ENCODE measurements at regions not wholly inside any gene's neighbourhood (a gene's known extent, or its start where the extent isn't known, plus 50 kb on each side); places are given as distances from the start of the nearest gene placed in this dataset.

GRCh38 chr3:148136816-148137215 is 560.9 kb upstream of the AGTR1 start:
- DNase-seq (ENCODE audit: low read depth in 4 of 4, low spot score in 1 of 4): no peak

GRCh38 chr3:148146241-148146640 is 551.5 kb upstream of the AGTR1 start:
- no peak for DNase-seq (ENCODE audit: low read depth in 4 of 4, low spot score in 1 of 4)

GRCh38 chr3:148146947-148147826 is 550.5 kb upstream of the AGTR1 start:
- DNase-seq (ENCODE audit: low read depth in 4 of 4, low spot score in 1 of 4): no peak

DNA sequence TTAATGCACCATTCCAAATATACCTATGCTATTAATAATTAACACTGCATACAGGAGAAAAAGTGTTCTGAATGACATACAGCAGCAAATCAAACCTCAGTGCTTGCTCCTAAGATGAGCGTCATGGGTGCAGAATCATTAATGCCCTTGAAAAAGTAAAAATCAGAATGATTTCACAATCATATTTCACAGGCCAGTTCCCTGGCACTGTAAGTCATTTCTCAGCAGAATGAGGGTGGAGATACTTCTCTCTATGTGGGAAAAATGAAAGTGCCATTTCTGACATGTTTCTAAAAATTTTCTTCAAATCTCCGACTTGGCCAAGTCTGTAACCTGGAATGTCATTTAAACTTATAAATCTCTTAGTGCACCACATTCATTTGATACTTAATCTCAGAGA is 549.8 kb upstream of the AGTR1 start:
- DNase-seq (ENCODE audit: low read depth in 4 of 4, low spot score in 1 of 4): no peak

DNA sequence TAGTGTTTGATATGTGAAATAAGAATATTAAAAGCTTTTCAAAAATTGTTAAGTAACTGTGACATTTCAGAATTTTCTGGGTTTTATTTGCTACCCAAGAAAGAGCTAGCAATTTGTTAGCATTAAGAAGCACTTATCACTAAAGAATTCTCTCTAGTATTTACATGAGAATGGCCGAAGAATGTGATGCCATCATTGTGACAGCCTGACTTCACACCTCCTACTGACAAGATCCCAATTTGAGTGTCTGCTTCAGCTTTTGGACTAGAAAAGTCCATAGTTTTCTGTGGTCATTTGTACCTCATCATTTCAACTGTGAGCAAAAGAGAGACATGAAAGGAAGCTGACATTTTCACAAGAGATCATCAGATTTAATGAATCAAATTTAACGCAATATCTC is 548.1 kb upstream of the AGTR1 start:
- no peak for DNase-seq (ENCODE audit: low read depth in 4 of 4, low spot score in 1 of 4)

DNA sequence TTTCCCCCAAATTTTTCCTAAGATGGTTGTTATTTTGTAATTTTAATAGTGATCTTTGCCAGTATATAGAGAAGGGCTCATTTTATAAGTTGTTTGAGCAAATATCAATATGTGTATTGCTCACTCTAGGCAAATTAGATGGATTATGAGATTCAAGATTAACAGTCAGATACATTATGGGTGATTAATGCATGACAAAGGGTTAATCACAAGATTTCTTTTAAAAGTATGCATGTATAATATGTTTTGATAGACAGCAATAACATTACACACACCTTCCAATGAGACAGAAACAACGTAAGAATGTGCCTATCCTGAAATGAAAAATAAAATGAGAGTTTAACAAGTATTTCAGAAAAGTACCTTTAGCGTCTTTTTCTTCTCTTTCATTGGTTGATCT is 547.6 kb upstream of the AGTR1 start:
- no peak for DNase-seq (ENCODE audit: low read depth in 4 of 4, low spot score in 1 of 4)

- DNase-seq (ENCODE audit: low read depth in 4 of 4, low spot score in 1 of 4): no peak
Measured at GRCh38 chr3:148158210-148158609, 539.5 kb upstream of the AGTR1 start.

DNA sequence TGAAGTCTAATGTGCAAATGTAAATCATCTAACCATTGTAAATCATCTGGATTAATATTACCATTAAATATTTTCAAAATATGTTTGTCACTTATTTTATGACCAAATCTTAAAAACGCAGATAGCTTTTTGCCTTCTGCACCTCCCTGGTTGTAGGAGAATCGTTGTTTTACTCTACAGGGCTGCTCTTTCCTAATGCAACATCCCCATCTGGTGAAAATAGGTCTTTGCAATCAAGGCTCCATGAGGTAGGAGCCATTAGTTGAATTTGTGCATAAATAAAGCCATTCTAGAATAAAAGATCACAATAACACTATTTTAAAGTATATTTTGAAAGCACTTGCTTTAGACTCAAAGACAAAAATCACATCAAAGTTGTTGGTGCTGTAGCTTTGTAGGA is 535.6 kb upstream of the AGTR1 start:
- no peak for DNase-seq (ENCODE audit: low read depth in 4 of 4, low spot score in 1 of 4)

- DNase-seq (ENCODE audit: low read depth in 4 of 4, low spot score in 1 of 4): no peak
Measured at GRCh38 chr3:148168347-148168746, 529.4 kb upstream of the AGTR1 start.

DNA sequence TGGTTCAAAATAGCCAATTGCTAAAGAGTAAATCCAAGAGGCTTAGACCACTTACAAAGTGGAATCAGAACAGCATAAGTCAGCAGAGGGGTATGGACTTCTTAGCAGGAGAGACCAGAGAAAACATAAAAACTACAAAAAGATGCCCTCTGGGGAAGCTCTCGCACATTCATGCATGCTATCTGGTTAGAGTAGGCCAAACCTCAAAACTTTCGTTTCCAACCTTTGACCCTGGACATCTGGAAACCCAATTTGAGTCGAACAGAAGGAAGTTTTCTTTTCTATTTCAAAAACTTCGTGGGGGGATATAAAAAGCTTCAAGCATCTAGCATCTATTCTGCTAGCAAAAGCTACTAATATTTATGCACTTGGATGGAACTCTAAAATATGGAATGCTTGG is 523.9 kb upstream of the AGTR1 start:
- no peak for DNase-seq (ENCODE audit: low read depth in 4 of 4, low spot score in 1 of 4)

DNA sequence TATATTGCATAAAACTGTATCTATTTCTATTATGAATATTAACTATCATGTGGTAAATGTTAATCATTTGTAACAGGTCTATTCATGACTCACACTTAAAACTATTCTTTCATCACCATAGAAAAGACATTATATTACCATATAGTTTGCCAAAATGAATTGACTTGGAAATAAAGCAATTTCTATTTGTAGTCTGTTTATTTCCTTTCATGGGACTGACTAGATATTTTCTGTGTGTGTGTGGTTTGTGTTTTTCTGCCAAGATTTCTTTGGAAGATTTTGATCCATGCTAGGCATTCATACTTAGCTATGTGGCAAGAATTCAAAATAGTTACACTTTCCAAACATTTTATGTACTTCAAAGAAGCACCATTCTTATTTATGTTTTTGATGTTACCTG is 522.5 kb upstream of the AGTR1 start:
- DNase-seq (ENCODE audit: low read depth in 4 of 4, low spot score in 1 of 4): no peak

- no peak for DNase-seq (ENCODE audit: low read depth in 4 of 4, low spot score in 1 of 4)
Measured at GRCh38 chr3:148178503-148178902, 519.2 kb upstream of the AGTR1 start.

- no peak for DNase-seq (ENCODE audit: low read depth in 4 of 4, low spot score in 1 of 4)
Measured at GRCh38 chr3:148184798-148185197, 512.9 kb upstream of the AGTR1 start.

DNA sequence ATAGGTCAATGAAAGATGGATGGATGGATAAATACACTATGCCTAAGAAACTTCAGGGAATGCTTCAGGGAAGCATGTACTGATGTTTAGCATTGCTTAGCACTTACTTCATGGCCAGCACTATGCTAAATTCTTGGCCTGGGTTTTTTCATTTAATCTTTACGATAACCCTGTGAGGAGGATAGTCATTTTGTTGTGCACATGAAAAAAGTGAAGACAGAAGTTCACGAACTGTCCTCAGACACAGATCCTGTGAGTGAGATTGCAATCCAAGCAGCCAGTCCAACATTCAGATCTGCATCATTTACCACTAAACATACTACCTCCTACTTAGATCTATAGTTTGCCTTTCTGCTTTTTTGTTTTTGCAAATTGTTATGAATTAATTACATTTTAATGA is 510.8 kb upstream of the AGTR1 start:
- no peak for DNase-seq (ENCODE audit: low read depth in 4 of 4, low spot score in 1 of 4)

DNA sequence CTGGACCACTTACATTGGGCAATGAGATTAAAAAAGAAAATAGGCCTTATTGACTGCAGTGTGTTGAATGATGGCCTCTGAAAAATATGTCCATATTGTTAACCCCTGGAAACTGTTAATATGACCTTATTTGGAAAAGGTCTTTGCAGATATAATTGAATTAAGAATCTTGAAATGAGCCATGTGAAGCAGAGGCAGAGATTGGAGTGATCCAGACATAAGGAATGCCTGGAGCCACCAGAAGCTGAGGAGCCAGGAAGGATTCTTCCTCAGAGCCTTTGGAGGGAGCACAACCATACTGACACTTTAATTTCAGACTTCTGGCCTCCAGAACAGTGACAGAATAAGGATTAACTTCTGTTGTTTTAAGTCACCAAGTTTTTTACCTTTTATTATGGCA is 510.4 kb upstream of the AGTR1 start:
- DNase-seq (ENCODE audit: low read depth in 4 of 4, low spot score in 1 of 4): no peak

- DNase-seq (ENCODE audit: low read depth in 4 of 4, low spot score in 1 of 4): no peak
Measured at GRCh38 chr3:148190441-148190990, 507.2 kb upstream of the AGTR1 start.

DNA sequence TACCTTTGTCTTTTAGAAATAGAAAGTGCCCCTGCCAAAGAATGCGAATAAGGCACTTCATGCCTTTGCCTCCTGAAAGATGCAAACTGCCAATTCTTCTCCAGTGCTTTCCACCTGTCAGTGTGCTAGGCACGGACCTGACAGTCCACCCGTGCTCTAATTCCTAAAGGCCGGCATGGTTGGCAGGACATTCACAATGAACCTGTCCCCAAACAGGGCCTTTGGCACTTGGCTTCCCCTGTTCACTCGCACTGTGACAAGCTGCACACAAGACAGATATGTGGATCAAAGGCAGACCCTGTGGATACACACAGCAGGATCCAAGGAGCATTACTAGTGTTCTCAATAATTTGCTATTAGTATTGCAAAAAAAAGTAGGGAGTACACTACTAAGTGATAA is 505.7 kb upstream of the AGTR1 start:
- no peak for DNase-seq (ENCODE audit: low read depth in 4 of 4, low spot score in 1 of 4)

DNA sequence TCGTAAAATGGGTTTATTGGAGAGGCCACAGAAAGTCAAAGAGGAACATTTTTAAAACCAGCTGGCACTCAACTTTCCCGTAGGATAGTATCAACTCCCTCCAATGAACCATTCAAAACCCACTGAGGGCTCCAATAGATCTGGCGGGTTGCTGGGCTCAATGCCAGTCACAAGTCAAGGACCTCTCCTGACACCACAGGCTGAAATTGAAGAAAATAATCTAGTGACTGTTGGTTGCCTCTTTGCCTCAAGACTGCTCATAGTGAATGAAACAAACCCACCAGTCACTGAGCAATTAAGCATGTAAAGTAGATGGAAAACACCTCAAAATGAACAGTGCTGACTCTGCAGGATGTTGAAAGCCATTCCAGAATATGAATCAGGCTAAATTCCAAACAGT is 500.6 kb upstream of the AGTR1 start:
- DNase-seq (ENCODE audit: low read depth in 4 of 4, low spot score in 1 of 4): no peak

DNA sequence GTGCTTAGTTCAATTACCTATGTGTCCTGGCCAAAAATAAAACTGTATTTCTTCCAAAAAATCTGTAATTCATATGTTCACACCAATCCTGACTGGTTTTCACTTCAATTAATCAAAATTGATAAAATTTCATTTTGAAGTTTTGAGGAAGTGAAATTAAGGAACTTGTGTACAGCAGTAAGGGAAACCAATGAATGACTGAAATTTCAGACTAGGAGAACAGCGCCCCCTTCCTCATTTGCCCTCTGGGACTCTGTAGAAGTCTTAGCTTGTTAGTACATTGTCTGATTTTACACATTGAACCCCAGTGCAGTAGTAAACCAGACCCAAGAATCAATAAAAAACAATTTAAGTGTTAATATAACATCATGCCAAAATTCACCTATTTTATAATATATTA is 495.3 kb upstream of the AGTR1 start:
- DNase-seq (ENCODE audit: low read depth in 4 of 4, low spot score in 1 of 4): no peak

GRCh38 chr3:148203297-148204010 is 494.2 kb upstream of the AGTR1 start:
- DNase-seq (ENCODE audit: low read depth in 4 of 4, low spot score in 1 of 4): no peak

DNA sequence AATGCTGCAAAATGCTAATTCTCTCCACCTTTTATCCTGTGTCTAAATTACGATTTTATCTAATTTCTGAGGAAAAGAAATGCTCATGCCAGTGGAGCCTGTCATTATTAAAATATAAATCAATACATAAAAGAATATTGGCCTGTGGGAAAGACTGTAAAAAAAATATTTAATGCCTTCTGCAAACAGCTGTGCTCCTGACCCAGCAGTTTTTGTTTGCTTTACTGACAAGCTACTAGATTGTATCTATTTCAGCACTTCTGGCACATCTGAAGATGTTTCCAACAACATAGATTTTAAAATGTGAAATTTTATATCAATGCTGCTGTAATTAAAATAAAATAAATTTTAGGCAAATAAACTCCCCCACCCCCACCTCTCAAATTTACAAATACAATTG is 493.6 kb upstream of the AGTR1 start:
- DNase-seq (ENCODE audit: low read depth in 4 of 4, low spot score in 1 of 4): no peak

DNA sequence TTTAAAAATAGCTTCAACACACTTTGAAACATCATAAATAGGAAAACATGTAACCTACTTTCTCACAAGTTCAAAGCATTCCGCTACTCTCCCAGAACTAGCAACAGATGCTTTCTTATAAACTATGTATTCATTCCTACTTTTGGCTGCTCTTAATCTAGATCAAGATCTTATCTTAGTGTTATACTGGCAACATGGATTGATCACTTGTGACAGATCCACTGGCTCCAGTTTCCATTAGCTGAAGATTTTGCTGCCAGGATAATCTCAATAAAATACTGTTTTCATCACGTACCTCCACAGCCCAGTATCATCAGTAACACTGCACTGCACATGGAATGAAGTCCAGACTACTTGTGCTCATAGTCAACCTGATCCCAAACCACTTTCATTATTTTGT is 491.7 kb upstream of the AGTR1 start:
- no peak for DNase-seq (ENCODE audit: low read depth in 4 of 4, low spot score in 1 of 4)

Data from stimulated activated CD4-positive, alpha-beta T cell treated with anti-CD3 and anti-CD28 coated beads, Interleukin-1b, Interleukin-23, amount 100 ng/mL, for 24 hours (primary cell).